ENCODE measurements at regions not wholly inside any gene's neighbourhood (a gene's known extent, or its start where the extent isn't known, plus 50 kb on each side); places are given as distances from the start of the nearest gene placed in this dataset.
"Not testable (repeated sequence)": the region's sequence is repeated elsewhere in the genome, so short reads cannot be mapped to it uniquely, and the experiment has no call there.

GRCh38 chr19:34049944-34050343, 122.4 kb upstream of the LSM14A start:
- DNase-seq (ENCODE audit: low read depth in 2 of 2): no peak

DNA sequence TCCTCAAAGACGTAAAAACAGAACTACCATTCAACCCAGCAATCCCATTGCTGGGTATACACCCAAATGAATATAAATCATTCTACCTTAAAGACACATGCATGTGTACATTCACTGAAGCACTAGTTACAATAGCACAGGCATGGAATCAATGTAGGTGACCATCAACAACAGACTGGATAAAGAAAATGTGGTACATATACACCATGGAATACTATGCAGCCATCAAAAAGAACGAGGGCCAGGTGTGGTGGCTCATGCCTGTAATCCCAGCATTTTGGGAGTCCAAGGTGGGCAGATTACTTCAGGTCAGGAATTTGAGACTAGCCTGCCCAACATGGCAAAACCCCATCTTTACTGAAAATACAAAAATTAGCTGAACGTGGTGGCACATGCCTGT, 121.9 kb upstream of the LSM14A start:
- not testable (repeated sequence) for DNase-seq (ENCODE audit: low read depth in 2 of 2); H4K20me1 ChIP-seq (ENCODE audit: control insufficient read depth, extremely low read depth, insufficient read depth, low read length); H3K4me3 ChIP-seq (replicated peaks in 1 of 4; ENCODE audit: control extremely low read depth in 1 of 4, insufficient read depth in 1 of 4, low read depth in 3 of 4, low read length in 4 of 4); H2AFZ ChIP-seq (ENCODE audit: low read length); H3K4me1 ChIP-seq (ENCODE audit: control insufficient read depth, extremely low read depth, insufficient read depth, low read length); H3K27me3 ChIP-seq (ENCODE audit: control insufficient read depth, insufficient read depth, low read length); H3K36me3 ChIP-seq (ENCODE audit: control insufficient read depth, insufficient read depth, low read length); H3K79me2 ChIP-seq (ENCODE audit: control insufficient read depth, insufficient read depth, low read length); H3K9ac ChIP-seq (ENCODE audit: insufficient read depth, low read length); H3K27ac ChIP-seq (ENCODE audit: insufficient read depth, low read length); H3K4me2 ChIP-seq (ENCODE audit: extremely low read depth, insufficient read depth, low read length); H3K9me3 ChIP-seq (ENCODE audit: control insufficient read depth, insufficient read depth, low read depth, low read length)

More at GRCh38 chr19:34049944-34050343, 122.4 kb upstream of the LSM14A start:
- no peak overlapping the region for H3K4me2 ChIP-seq (ENCODE audit: extremely low read depth, insufficient read depth, low read length)
- TF ChIP-seq, protein P1, sequence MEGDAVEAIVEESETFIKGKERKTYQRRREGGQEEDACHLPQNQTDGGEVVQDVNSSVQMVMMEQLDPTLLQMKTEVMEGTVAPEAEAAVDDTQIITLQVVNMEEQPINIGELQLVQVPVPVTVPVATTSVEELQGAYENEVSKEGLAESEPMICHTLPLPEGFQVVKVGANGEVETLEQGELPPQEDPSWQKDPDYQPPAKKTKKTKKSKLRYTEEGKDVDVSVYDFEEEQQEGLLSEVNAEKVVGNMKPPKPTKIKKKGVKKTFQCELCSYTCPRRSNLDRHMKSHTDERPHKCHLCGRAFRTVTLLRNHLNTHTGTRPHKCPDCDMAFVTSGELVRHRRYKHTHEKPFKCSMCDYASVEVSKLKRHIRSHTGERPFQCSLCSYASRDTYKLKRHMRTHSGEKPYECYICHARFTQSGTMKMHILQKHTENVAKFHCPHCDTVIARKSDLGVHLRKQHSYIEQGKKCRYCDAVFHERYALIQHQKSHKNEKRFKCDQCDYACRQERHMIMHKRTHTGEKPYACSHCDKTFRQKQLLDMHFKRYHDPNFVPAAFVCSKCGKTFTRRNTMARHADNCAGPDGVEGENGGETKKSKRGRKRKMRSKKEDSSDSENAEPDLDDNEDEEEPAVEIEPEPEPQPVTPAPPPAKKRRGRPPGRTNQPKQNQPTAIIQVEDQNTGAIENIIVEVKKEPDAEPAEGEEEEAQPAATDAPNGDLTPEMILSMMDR (conservative IDR thresholded peaks at IDR 0.05 in 1 of 2, IDR thresholded peaks at IDR 0.05 in 1 of 2; ENCODE audit: low read depth in 1 of 2, low read length in 2 of 2): no peak
- TF ChIP-seq EZH2 (IDR thresholded peaks at IDR 0.05; ENCODE audit: low read length, missing control alignments): no peak
- no peaks in the 10 kb centered on the region for H3K27me3 ChIP-seq (ENCODE audit: control insufficient read depth, insufficient read depth, low read length)
- no peaks in the 10 kb centered on the region for H3K36me3 ChIP-seq (ENCODE audit: control insufficient read depth, insufficient read depth, low read length)
- H3K27ac ChIP-seq (ENCODE audit: insufficient read depth, low read length): no peak overlapping the region
- no peaks in the 10 kb centered on the region for H4K20me1 ChIP-seq (ENCODE audit: control insufficient read depth, extremely low read depth, insufficient read depth, low read length)
- no peaks in the 10 kb centered on the region for H3K9me3 ChIP-seq (ENCODE audit: control insufficient read depth, insufficient read depth, low read depth, low read length)
- H3K4me1 ChIP-seq (ENCODE audit: control insufficient read depth, extremely low read depth, insufficient read depth, low read length): no peaks in the 10 kb centered on the region
- no peak overlapping the region for H3K9ac ChIP-seq (ENCODE audit: insufficient read depth, low read length)
- H3K79me2 ChIP-seq (ENCODE audit: control insufficient read depth, insufficient read depth, low read length): no peaks in the 10 kb centered on the region
- no peak overlapping the region for H3K4me3 ChIP-seq (replicated peaks in 1 of 4; ENCODE audit: control extremely low read depth in 1 of 4, insufficient read depth in 1 of 4, low read depth in 3 of 4, low read length in 4 of 4)
- H2AFZ ChIP-seq (ENCODE audit: low read length): no peak overlapping the region

GRCh38 chr19:34051255-34051654, 121.0 kb upstream of the LSM14A start:
- TF ChIP-seq EZH2 (IDR thresholded peaks at IDR 0.05; ENCODE audit: low read length, missing control alignments): no peak
- TF ChIP-seq, protein P1 (conservative IDR thresholded peaks at IDR 0.05 in 1 of 2, IDR thresholded peaks at IDR 0.05 in 1 of 2; ENCODE audit: low read depth in 1 of 2, low read length in 2 of 2): no peak
- Histone ChIP-seq H3K27ac (ENCODE audit: insufficient read depth, low read length) (no peak overlapping the region), H3K27me3 (ENCODE audit: control insufficient read depth, insufficient read depth, low read length) (no peaks in the 10 kb centered on the region), H3K4me3 (replicated peaks in 1 of 4; ENCODE audit: control extremely low read depth in 1 of 4, insufficient read depth in 1 of 4, low read depth in 3 of 4, low read length in 4 of 4) (no peak overlapping the region), H3K9me3 (ENCODE audit: control insufficient read depth, insufficient read depth, low read depth, low read length) (no peaks in the 10 kb centered on the region), H3K4me2 (ENCODE audit: extremely low read depth, insufficient read depth, low read length) (no peak overlapping the region), H3K4me1 (ENCODE audit: control insufficient read depth, extremely low read depth, insufficient read depth, low read length) (no peaks in the 10 kb centered on the region), H4K20me1 (ENCODE audit: control insufficient read depth, extremely low read depth, insufficient read depth, low read length) (no peaks in the 10 kb centered on the region), H3K36me3 (ENCODE audit: control insufficient read depth, insufficient read depth, low read length) (no peaks in the 10 kb centered on the region), H3K79me2 (ENCODE audit: control insufficient read depth, insufficient read depth, low read length) (no peaks in the 10 kb centered on the region), H3K9ac (ENCODE audit: insufficient read depth, low read length) (no peak overlapping the region), H2AFZ (ENCODE audit: low read length) (no peak overlapping the region)
- no peak for DNase-seq (ENCODE audit: low read depth in 2 of 2)

Measured in fibroblast of lung (primary cell).